GM12878 (cell line): ENCODE measurements at regions not wholly inside any gene's neighbourhood (a gene's known extent, or its start where the extent isn't known, plus 50 kb on each side); places are given as distances from the start of the nearest gene placed in this dataset.

Experiments used
- ATAC-seq: fragments of 200-7000 bp; cut with Tn5 transposase; 3 replicates; pipeline ENCODE4 v1.9.1; 2020; ENCODE audit warnings: mild to moderate bottlenecking, moderate library complexity
- BruUV-seq: library from RNA; stranded (reverse); fragments of 400-500 nt; replicated peaks from 2 replicates; lab custom pipeline; 2021; lab: Mats Ljungman, UMichigan
- CTCF ChIA-PET: fragments of 300-600 bp; sonication (Branson Sonifier 250); formaldehyde crosslinking; extraction: SDS; loops from one replicate; lab custom pipeline; 2021; ENCODE audit warnings: inconsistent platforms; lab: Yijun Ruan, JAX
- POLR2A ChIA-PET: fragments of 350-600 bp; formaldehyde crosslinking; extraction: SDS; loops from one replicate; lab custom pipeline; 2021; ENCODE audit warnings: inconsistent platforms; lab: Charles Lee
- RAD21 ChIA-PET: fragments of 300-600 bp; sonication (Branson Sonifier 250); formaldehyde crosslinking; loops from one replicate; lab custom pipeline; 2023; ENCODE audit warnings: antibody characterized with exemption; ENCODE audit not compliant: unreplicated experiment; lab: Charles Lee
- SMC1A ChIA-PET: fragments of 300-600 bp; sonication (Branson Sonifier 250); formaldehyde crosslinking; loops from one replicate; lab custom pipeline; 2023; ENCODE audit not compliant: unreplicated experiment, uncharacterized antibody; lab: Charles Lee
- DNase-seq: peaks from one replicate; pipeline ENCODE4 v3.0.0-alpha.2; 2011; ENCODE audit warnings: low read depth, low spot score
- FAIRE-seq: peaks from 3 replicates; lab custom pipeline; 2011; peaks lifted over from hg19 to GRCh38; lab: Jason Lieb, UNC
- H2AFZ ChIP-seq: 2 replicates; pipeline ENCODE4 v1.6.0; 2011; ENCODE audit warnings: low read depth, low read length, control low read depth; ENCODE audit not compliant: control insufficient read depth
- H3K27ac ChIP-seq: 2 replicates; pipeline ENCODE4 v1.5.1; 2011; ENCODE audit warnings: control low read depth; ENCODE audit not compliant: control insufficient read depth, insufficient read depth
- H3K27me3 ChIP-seq, 2 experiments: replicated peaks in 1 of 2; 2 replicates each; pipeline versions ENCODE4 v1.6.0 to v1.6.1; 2011; ENCODE audit warnings: low read length in 1 of 2; ENCODE audit not compliant: control insufficient read depth in 2 of 2, insufficient read depth in 2 of 2
- H3K36me3 ChIP-seq, 2 experiments: 2 replicates each; pipeline ENCODE4 v1.5.1; 2011; ENCODE audit warnings: low read length in 1 of 2; ENCODE audit not compliant: control insufficient read depth in 2 of 2, insufficient read depth in 2 of 2
- H3K4me1 ChIP-seq: 2 replicates; pipeline ENCODE4 v1.6.1; 2011; ENCODE audit warnings: mild to moderate bottlenecking, low read length, moderate library complexity, mixed read lengths; ENCODE audit not compliant: control insufficient read depth, insufficient read depth
- H3K4me2 ChIP-seq: 2 replicates; pipeline ENCODE4 v1.6.0; 2011; ENCODE audit warnings: control low read depth; ENCODE audit not compliant: control insufficient read depth, insufficient read depth
- H3K4me3 ChIP-seq: fragments of 200-600 bp; sonication (generic); 2 replicates; pipeline ENCODE4 v1.5.1; 2016
- H3K79me2 ChIP-seq: 2 replicates; pipeline ENCODE4 v1.6.0; 2011; ENCODE audit warnings: low read length; ENCODE audit not compliant: control insufficient read depth, insufficient read depth
- H3K9ac ChIP-seq: 2 replicates; pipeline ENCODE4 v1.8.0; 2011; ENCODE audit warnings: low read length, control low read depth, mixed read lengths; ENCODE audit not compliant: control insufficient read depth, insufficient read depth
- H3K9me3 ChIP-seq: replicated peaks from 3 replicates; pipeline ENCODE4 v1.5.1; 2011; ENCODE audit warnings: mild to moderate bottlenecking, low read length; ENCODE audit not compliant: control insufficient read depth, insufficient read depth
- H4K20me1 ChIP-seq: 2 replicates; pipeline ENCODE4 v1.6.0; 2011; ENCODE audit not compliant: control insufficient read depth, insufficient read depth
- BMI1 ChIP-seq: fragments of 450-650 bp; IDR thresholded peaks from 2 replicates; pipeline ENCODE4 v1.6.1; 2016; ENCODE audit warnings: mild to moderate bottlenecking, moderate library complexity, borderline replicate concordance
- E2F4 ChIP-seq: IDR thresholded peaks from 2 replicates; pipeline ENCODE4 v1.6.1; 2012; ENCODE audit warnings: low read depth, low read length, improper control_type of control experiment
- SIN3A ChIP-seq: IDR thresholded peaks from 2 replicates; pipeline ENCODE4 v1.6.1; 2012; ENCODE audit warnings: low read depth, low read length, improper control_type of control experiment
- ZNF592 ChIP-seq: fragments of 450-650 bp; IDR thresholded peaks from 2 replicates; pipeline ENCODE4 v1.6.1; 2017; ENCODE audit warnings: mild to moderate bottlenecking, moderate library complexity
- ZZZ3 ChIP-seq: IDR thresholded peaks from 2 replicates; pipeline ENCODE4 v1.6.1; 2011; ENCODE audit warnings: low read depth; ENCODE audit not compliant: control insufficient read depth, insufficient read length
- WGBS: methylation state at CpG from one replicate; pipeline ENCODE4 v1.1.6; 2016; ENCODE audit warnings: low lambda C conversion rate; ENCODE audit not compliant: insufficient replicate concordance, insufficient coverage; ENCODE audit errors: missing lambda C conversion rate; 5-methylcytosine and 5-hydroxymethylcytosine counted together
- in situ Hi-C: fragments of 300-500 bp; cut with MboI; formaldehyde crosslinking; loops from 9 replicates; pipeline ENCODE4 v1.14.3; 2018; ENCODE audit warnings: mixed read lengths
- intact Hi-C: fragments of 100-400 bp; cut with micrococcal nuclease; formaldehyde crosslinking; loops from one replicate; pipeline ENCODE4 v1.14.2; 2022; ENCODE audit not compliant: unreplicated experiment

- ChIA-PET RAD21 (no interaction called here), CTCF (no interaction called here)
- Histone ChIP-seq H3K27me3 (no peaks in the 10 kb centered on the region), H3K79me2 (no peaks in the 10 kb centered on the region), H3K4me3 (no peak overlapping the region)
- ATAC-seq (no peak), FAIRE-seq (no peak)
- intact Hi-C loops: no loop called here
- WGBS: 44% methylated on average over 16 of the region's 17 CpGs
- no peak for TF ChIP-seq E2F4
- no peak for TF ChIP-seq ZZZ3
- no peak for TF ChIP-seq ZNF592
- TF ChIP-seq BMI1: no peak
- TF ChIP-seq SIN3A: no peak
- TF ChIP-seq, all 136 proteins: peak for 0
- H2AFZ ChIP-seq: no peak overlapping the region
- SMC1A ChIA-PET: no interaction called here
- no peak overlapping the region for H3K4me2 ChIP-seq
- H3K4me1 ChIP-seq: no peaks in the 10 kb centered on the region
- BruUV-seq: no TSS peak
- H3K9ac ChIP-seq: no peak overlapping the region
- in situ Hi-C loops: no loop called here
- no peak for DNase-seq
- H3K36me3 ChIP-seq: no peaks in the 10 kb centered on the region
- H3K27ac ChIP-seq: no peak overlapping the region
- POLR2A ChIA-PET: no interaction called here
- no peaks in the 10 kb centered on the region for H4K20me1 ChIP-seq
- H3K9me3 ChIP-seq: no peaks in the 10 kb centered on the region
Measured at GRCh38 chr13:111539791-111540446, 219.5 kb downstream of the TEX29 start.
